Erythroblast (primary cell): ENCODE measurements at regions not wholly inside any gene's neighbourhood (a gene's known extent, or its start where the extent isn't known, plus 50 kb on each side); places are given as distances from the start of the nearest gene placed in this dataset.

ENCODE experiments used
- GATA1 ChIP-seq: IDR thresholded peaks from 2 replicates; pipeline ENCODE4 v1.6.1; 2011; ENCODE audit warnings: low read depth, mild to moderate bottlenecking, control low read depth, low read length, moderate library complexity
- POLR2A ChIP-seq: IDR thresholded peaks from 2 replicates; pipeline ENCODE4 v1.6.1; 2011; ENCODE audit warnings: mild to moderate bottlenecking, low read length

- TF ChIP-seq POLR2A: no peak
- TF ChIP-seq GATA1: no peak
These were observed 1002.5 kb downstream of the CBLN2 start for GRCh38 chr18:71541643-71542042.
